ENCODE measurements at regions not wholly inside any gene's neighbourhood (a gene's known extent, or its start where the extent isn't known, plus 50 kb on each side); places are given as distances from the start of the nearest gene placed in this dataset.

GRCh38 chr5:26828294-26828693 is 210.1 kb downstream of the CDH9 start:
- Histone ChIP-seq H3K4me1 (ENCODE audit: insufficient read depth, low read length) (no peaks in the 10 kb centered on the region), H4K5ac (ENCODE audit: insufficient read length, low read depth, low read length) (no peak overlapping the region), H2BK120ac (ENCODE audit: low read depth, low read length, poor library complexity, severe bottlenecking) (no peak overlapping the region), H2BK20ac (ENCODE audit: low read depth, low read length, poor library complexity, severe bottlenecking) (no peak overlapping the region), H3K14ac (ENCODE audit: insufficient read depth, low read length) (no peak overlapping the region), H2BK5ac (ENCODE audit: insufficient read length, low read length) (no peak overlapping the region), H3K23me2 (ENCODE audit: insufficient read length, low read depth, low read length, poor library complexity, severe bottlenecking) (no peaks in the 10 kb centered on the region), H3K18ac (ENCODE audit: insufficient read length, low read depth, low read length) (no peak overlapping the region), H3K27me3 (ENCODE audit: insufficient read depth, low read length) (no peaks in the 10 kb centered on the region), H4K91ac (ENCODE audit: insufficient read length, low read depth, low read length) (no peak overlapping the region), H4K20me1 (ENCODE audit: control insufficient read depth, insufficient read depth, insufficient read length) (no peaks in the 10 kb centered on the region), H2BK12ac (ENCODE audit: insufficient read length, low read depth, low read length) (no peak overlapping the region), H2BK15ac (ENCODE audit: low read depth, low read length) (no peak overlapping the region), H3K4ac (ENCODE audit: low read depth, low read length) (no peak overlapping the region), H3K9me3 (ENCODE audit: control insufficient read depth, low read depth, low read length) (no peaks in the 10 kb centered on the region), H3K4me2 (ENCODE audit: insufficient read depth, insufficient read length, low read length) (no peak overlapping the region), H2AFZ (ENCODE audit: low read length) (no peak overlapping the region), H3T11ph (ENCODE audit: low read length) (no peak overlapping the region), H3K9ac (ENCODE audit: extremely low read depth, insufficient read length, low read length) (no peak overlapping the region), H4K8ac (replicated peaks; ENCODE audit: insufficient read length, low read depth, low read length) (no peak overlapping the region), H3K56ac (ENCODE audit: insufficient read length, low read depth, low read length) (no peak overlapping the region), H2AK5ac (ENCODE audit: insufficient read length, low read length) (no peak overlapping the region), H3K79me2 (ENCODE audit: insufficient read depth, low read length) (no peaks in the 10 kb centered on the region), H3K79me1 (ENCODE audit: insufficient read depth, low read depth, low read length, poor library complexity, severe bottlenecking) (no peaks in the 10 kb centered on the region), H3K27ac (ENCODE audit: insufficient read length, low read depth, low read length) (no peak overlapping the region), H3K23ac (ENCODE audit: insufficient read length, low read depth, low read length) (no peak overlapping the region)
- no peak overlapping the region for H3K27ac Mint-ChIP-seq
- no peaks in the 10 kb centered on the region; a peak in 3 of 5 replicates for H3K9me3 Mint-ChIP-seq
- no peaks in the 10 kb centered on the region for H3K4me1 Mint-ChIP-seq
- DNase-seq, result no peak
- no peaks in the 10 kb centered on the region for H3K27me3 Mint-ChIP-seq (ENCODE audit: low read depth)
- no peak for TF ChIP-seq CTCF (conservative IDR thresholded peaks at IDR 0.05)
- no peak overlapping the region for H3K4me3 Mint-ChIP-seq
- H3K36me3 Mint-ChIP-seq (ENCODE audit: insufficient read depth in 1 of 3, low read depth in 3 of 3), result peaks cover 0 to 5% (median 0%) of the 10 kb centered on the region in 3 experiments; a peak in 1 of 7 replicates
- WGBS (ENCODE audit: extremely low coverage, insufficient read length, low lambda C conversion rate), result no CpG with 5 or more reads among the region's 1 CpG
